SU-DHL-6 (cell line): ENCODE measurements at regions not wholly inside any gene's neighbourhood (a gene's known extent, or its start where the extent isn't known, plus 50 kb on each side); places are given as distances from the start of the nearest gene placed in this dataset.

Experiments used
- EZH2phosphoT487 ChIP-seq: fragments of 200-600 bp; sonication (generic), shearing (Covaris generic); conservative IDR thresholded peaks from 2 replicates; pipeline ENCODE4 v1.6.1; 2018; ENCODE audit warnings: mild to moderate bottlenecking, antibody characterized with exemption, low read length, moderate library complexity, mixed read lengths
- TF ChIP-seq, protein P1 (sequence below): fragments of 200-600 bp; sonication (generic); IDR thresholded peaks from one replicate; pipeline ENCODE4 v1.5.1; 2017; ENCODE audit warnings: antibody characterized with exemption, mild to moderate bottlenecking, low read length, moderate library complexity; ENCODE audit not compliant: insufficient read depth, poor library complexity, severe bottlenecking

DNA sequence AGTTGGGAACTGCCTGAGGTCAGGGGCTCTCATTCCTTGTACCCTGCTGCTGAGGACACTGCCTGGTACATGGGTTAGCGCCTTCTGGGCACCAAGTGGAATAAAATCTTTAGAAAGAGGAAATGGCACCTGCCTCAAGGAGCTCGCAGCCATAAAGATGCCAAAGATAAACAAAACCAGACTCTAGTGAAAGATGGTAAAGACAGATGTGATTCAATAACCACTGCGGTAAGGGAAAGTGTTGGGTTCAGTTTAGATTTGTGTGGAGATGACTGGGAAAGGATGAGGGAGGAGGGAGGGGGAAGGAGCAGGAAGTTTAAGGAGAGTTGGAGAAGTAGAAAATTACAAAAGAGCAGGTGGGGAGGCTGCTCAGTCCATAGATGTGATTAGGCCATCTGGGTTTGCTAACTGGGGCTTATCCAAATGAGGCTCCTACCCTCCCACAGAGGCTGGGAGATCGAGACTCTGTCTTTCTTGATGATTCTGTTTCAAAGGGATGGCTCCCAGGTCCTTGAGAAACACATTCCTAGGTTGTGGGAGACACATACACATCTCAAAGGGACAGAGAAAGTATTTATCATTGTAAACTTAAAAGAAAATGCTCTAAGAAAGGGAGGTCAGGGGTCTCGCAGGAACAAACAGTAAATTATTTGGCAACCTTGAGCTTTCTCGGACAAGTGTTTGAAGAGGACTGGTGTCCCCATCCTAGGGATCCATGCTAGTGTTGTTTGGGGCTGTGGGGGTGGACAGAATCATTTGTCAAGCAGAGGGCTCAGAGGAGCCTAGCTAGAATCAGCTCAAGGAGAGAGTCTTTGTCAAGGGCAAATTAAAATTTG lies 65.7 kb upstream of the MORC3 start:
- TF ChIP-seq, protein P1, sequence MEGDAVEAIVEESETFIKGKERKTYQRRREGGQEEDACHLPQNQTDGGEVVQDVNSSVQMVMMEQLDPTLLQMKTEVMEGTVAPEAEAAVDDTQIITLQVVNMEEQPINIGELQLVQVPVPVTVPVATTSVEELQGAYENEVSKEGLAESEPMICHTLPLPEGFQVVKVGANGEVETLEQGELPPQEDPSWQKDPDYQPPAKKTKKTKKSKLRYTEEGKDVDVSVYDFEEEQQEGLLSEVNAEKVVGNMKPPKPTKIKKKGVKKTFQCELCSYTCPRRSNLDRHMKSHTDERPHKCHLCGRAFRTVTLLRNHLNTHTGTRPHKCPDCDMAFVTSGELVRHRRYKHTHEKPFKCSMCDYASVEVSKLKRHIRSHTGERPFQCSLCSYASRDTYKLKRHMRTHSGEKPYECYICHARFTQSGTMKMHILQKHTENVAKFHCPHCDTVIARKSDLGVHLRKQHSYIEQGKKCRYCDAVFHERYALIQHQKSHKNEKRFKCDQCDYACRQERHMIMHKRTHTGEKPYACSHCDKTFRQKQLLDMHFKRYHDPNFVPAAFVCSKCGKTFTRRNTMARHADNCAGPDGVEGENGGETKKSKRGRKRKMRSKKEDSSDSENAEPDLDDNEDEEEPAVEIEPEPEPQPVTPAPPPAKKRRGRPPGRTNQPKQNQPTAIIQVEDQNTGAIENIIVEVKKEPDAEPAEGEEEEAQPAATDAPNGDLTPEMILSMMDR = no peak
- no peak for TF ChIP-seq EZH2phosphoT487
